H1 (cell line): ENCODE measurements at regions not wholly inside any gene's neighbourhood (a gene's known extent, or its start where the extent isn't known, plus 50 kb on each side); places are given as distances from the start of the nearest gene placed in this dataset.

ENCODE experiments used
- TF ChIP-seq, protein P1 (sequence below): fragments of 300-600 bp; sonication (generic); IDR thresholded peaks from 2 replicates; pipeline ENCODE4 v1.7.1; 2012; ENCODE audit warnings: low read length, moderate library complexity, mild to moderate bottlenecking, inconsistent platforms; ENCODE audit not compliant: insufficient replicate concordance

DNA sequence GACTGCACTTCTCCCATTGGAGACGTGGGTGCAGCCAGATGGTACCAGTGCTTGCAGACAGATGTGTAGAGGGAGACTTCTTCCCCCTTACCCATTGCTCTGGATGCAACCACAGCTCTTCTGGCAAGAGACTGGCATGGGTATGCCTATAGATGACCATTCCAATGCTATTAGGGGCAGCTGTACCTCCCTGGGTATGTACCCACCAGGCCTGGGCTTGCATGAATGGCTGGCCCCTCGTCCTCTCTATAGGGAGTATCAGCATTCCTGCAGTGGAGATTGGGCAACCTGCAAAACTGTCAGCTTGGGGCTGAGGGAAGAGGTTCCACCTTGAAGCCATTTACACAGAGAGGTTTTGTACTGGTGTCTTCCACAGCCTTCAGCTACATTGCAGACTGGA, 57.6 kb upstream of the FXR1 start (continued):
- TF ChIP-seq, protein P1, sequence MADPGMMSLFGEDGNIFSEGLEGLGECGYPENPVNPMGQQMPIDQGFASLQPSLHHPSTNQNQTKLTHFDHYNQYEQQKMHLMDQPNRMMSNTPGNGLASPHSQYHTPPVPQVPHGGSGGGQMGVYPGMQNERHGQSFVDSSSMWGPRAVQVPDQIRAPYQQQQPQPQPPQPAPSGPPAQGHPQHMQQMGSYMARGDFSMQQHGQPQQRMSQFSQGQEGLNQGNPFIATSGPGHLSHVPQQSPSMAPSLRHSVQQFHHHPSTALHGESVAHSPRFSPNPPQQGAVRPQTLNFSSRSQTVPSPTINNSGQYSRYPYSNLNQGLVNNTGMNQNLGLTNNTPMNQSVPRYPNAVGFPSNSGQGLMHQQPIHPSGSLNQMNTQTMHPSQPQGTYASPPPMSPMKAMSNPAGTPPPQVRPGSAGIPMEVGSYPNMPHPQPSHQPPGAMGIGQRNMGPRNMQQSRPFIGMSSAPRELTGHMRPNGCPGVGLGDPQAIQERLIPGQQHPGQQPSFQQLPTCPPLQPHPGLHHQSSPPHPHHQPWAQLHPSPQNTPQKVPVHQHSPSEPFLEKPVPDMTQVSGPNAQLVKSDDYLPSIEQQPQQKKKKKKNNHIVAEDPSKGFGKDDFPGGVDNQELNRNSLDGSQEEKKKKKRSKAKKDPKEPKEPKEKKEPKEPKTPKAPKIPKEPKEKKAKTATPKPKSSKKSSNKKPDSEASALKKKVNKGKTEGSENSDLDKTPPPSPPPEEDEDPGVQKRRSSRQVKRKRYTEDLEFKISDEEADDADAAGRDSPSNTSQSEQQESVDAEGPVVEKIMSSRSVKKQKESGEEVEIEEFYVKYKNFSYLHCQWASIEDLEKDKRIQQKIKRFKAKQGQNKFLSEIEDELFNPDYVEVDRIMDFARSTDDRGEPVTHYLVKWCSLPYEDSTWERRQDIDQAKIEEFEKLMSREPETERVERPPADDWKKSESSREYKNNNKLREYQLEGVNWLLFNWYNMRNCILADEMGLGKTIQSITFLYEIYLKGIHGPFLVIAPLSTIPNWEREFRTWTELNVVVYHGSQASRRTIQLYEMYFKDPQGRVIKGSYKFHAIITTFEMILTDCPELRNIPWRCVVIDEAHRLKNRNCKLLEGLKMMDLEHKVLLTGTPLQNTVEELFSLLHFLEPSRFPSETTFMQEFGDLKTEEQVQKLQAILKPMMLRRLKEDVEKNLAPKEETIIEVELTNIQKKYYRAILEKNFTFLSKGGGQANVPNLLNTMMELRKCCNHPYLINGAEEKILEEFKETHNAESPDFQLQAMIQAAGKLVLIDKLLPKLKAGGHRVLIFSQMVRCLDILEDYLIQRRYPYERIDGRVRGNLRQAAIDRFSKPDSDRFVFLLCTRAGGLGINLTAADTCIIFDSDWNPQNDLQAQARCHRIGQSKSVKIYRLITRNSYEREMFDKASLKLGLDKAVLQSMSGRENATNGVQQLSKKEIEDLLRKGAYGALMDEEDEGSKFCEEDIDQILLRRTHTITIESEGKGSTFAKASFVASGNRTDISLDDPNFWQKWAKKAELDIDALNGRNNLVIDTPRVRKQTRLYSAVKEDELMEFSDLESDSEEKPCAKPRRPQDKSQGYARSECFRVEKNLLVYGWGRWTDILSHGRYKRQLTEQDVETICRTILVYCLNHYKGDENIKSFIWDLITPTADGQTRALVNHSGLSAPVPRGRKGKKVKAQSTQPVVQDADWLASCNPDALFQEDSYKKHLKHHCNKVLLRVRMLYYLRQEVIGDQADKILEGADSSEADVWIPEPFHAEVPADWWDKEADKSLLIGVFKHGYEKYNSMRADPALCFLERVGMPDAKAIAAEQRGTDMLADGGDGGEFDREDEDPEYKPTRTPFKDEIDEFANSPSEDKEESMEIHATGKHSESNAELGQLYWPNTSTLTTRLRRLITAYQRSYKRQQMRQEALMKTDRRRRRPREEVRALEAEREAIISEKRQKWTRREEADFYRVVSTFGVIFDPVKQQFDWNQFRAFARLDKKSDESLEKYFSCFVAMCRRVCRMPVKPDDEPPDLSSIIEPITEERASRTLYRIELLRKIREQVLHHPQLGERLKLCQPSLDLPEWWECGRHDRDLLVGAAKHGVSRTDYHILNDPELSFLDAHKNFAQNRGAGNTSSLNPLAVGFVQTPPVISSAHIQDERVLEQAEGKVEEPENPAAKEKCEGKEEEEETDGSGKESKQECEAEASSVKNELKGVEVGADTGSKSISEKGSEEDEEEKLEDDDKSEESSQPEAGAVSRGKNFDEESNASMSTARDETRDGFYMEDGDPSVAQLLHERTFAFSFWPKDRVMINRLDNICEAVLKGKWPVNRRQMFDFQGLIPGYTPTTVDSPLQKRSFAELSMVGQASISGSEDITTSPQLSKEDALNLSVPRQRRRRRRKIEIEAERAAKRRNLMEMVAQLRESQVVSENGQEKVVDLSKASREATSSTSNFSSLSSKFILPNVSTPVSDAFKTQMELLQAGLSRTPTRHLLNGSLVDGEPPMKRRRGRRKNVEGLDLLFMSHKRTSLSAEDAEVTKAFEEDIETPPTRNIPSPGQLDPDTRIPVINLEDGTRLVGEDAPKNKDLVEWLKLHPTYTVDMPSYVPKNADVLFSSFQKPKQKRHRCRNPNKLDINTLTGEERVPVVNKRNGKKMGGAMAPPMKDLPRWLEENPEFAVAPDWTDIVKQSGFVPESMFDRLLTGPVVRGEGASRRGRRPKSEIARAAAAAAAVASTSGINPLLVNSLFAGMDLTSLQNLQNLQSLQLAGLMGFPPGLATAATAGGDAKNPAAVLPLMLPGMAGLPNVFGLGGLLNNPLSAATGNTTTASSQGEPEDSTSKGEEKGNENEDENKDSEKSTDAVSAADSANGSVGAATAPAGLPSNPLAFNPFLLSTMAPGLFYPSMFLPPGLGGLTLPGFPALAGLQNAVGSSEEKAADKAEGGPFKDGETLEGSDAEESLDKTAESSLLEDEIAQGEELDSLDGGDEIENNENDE = no peak
- TF ChIP-seq, all 59 proteins: peak for 0
